Amniotic stem cell (primary cell): ENCODE measurements at regions not wholly inside any gene's neighbourhood (a gene's known extent, or its start where the extent isn't known, plus 50 kb on each side); places are given as distances from the start of the nearest gene placed in this dataset.
"Not testable (repeated sequence)": the region's sequence is repeated elsewhere in the genome, so short reads cannot be mapped to it uniquely, and the experiment has no call there.

Experiments
- DNase-seq: peaks from one replicate; lab custom pipeline; 2025; lab: John Stamatoyannopoulos, UW

DNA sequence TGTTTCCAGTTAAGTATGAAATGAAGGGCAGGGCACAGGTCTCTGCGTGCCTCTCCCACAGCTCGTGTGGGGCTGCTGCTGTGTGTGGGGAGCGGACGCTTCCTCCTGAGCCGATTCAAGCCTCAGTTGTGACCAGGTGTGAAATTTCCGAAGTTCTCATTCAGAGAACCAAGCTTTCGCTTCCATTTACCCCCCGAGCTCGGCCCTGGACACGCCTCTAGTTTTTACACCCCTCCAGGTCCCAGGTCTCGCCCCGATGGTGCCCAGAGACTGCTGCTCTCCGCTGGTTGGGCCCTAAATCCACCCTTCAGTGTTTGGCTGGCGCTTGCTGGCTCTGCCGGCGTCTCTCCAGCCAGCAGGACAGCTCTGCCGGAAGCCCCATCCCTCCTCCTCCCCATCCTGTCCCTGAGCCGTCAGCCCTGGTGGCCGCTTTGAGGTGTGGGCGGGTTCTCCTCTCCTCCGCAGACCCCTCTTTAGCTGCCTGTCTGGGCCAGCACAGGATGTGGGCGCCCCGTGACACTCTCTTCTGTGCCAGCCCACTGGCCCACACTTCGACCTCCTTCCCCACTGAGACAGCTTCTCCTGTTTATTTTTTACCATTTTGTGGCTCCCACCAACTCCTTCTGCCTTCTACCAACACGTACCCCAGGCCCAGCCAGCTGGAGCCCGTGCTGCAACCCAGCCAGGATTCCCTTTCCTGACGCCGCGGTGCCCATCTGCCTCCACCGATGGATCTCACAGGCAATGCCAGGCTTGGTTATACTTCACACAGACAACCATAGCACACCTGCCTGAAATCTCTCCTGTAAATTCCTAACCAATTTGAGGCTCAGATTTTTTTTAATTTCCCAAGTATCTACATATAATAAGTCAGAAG is 142.8 kb downstream of the DLL1 start:
- no peak for DNase-seq

- no peak for DNase-seq
These were observed 143.7 kb downstream of the DLL1 start for GRCh38 chr6:170147056-170147787.

DNA sequence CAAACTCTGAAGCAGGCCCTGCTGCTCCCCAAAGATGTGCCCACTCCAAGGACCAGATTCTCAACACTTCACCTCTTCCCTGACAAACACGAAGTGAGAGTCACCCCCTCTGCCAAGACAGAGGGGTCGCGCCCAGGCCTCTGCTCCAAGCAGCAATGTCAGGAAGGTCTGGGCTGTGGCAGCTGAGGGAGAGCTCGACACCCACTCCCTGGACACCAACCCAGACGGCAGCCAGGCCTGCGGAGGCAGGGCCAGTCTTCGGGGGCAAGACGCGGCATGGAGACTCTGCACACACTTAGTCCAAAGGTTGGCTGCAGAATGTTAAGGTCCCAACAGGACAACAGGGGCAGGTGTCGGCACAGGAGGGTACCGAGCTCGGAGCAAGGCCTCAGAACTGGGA is 144.2 kb downstream of the DLL1 start:
- DNase-seq = no peak

DNA sequence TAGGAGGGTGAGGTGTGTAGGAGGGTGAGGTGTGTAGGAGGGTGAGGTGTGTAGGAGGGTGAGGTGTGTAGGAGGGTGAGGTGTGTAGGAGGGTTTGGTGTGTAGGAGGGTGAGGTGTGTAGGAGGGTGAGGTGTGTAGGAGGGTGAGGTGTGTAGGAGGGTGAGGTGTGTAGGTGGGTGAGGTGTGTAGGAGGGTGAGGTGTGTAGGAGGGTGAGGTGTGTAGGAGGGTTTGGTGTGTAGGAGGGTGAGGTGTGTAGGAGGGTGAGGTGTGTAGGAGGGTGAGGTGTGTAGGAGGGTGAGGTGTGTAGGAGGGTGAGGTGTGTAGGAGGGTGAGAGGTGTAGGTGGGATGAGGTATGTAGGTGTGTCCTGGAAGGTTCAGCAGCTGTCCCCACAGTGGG is 144.7 kb downstream of the DLL1 start:
- DNase-seq = not testable (repeated sequence)

DNA sequence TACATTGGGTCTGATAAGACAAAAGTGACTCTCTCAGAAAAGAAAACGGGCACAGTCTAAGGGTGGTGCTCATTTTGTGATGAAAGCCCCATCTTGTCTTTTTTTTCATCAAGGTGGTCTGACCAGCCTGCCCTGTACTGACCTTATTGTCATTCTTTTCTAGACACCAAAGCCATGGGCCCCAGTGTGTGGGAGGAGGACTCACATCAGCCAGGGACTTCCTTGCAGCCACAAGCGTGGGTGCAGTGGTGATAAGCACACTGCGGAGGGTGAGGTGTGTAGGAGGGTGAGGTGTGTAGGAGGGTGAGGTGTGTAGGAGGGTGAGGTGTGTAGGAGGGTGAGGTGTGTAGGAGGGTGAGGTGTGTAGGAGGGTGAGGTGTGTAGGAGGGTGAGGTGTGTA is 145.2 kb downstream of the DLL1 start:
- DNase-seq = not testable (repeated sequence)

DNA sequence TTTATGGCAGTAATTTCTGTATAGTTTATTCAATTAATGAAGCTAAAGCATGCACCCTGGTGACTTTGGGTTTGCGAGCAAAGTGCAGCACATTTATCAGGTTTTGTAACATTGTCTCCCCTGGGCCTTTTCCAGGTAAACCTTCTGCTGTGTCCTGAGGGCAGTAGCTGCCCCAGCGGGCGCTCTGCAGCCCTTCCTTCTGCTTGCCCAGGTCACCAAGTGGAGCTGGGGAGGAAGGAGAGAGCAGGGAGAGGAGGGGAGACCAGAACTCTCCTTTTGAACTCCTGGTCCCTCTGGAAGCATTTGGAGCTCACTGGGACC is 145.6 kb downstream of the DLL1 start:
- DNase-seq = no peak

GRCh38 chr6:170144571-170145271 is 146.2 kb downstream of the DLL1 start:
- DNase-seq = no peak

DNA sequence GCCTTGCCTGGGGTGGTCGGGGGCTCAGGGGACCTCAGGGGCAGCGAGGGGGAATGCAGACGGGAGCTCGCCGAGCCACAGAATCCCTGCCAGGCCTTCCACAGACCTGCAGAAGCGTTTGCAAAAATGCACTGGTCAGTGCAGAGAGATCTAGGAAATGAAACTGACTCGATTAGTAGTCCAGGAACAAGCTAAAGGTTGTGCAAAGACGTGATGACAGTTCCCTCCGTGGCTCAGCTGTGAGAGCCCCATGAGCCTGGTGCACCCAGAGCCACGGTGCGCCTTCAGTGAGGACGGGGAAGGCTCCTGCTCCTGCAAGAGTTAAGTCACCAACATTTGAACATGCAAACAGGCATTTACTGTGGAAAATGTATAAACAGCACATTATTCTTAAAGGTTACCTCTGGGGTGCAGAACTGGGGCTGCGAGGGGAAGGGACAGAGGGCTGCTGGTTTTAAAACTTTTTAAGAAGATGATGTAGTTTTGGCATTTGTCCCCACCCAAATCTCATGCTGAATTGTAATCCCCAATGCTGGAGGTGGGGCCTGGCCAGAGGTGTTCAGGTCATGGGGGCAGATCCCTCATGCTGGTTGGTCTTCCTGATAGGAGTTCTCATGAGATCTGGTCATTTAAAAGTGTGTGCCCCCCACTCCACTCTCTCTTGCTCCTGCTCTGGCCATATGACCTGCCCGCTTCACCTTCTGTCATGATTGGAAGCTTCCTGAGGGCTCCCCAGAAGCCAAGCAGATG is 147.3 kb downstream of the DLL1 start:
- DNase-seq = no peak

DNA sequence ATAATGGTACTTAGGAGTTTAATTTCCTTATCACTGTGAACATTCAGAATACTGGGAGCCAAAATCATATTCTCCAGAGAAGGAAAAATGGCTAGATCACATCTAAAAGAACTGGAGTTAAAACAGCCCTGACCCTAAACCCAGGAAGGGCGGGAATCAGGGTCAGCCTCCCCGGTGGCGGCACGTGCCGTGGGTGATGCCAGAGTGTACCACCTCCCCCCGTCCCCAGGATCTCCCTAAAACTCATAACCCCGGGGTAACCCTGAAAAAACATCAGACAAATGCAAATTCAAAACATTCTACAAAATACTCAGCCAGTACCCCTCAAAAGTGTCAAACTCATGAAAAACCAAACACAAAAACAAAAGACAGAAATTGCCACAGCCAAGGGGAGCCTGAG is 148.3 kb downstream of the DLL1 start:
- DNase-seq = no peak

- not testable (repeated sequence) for DNase-seq
These were observed 149.8 kb downstream of the DLL1 start for GRCh38 chr6:170141061-170141460.

- no peak for DNase-seq
These were observed 150.7 kb downstream of the DLL1 start for GRCh38 chr6:170140129-170140528.

GRCh38 chr6:170139531-170139930 is 151.3 kb downstream of the DLL1 start:
- no peak for DNase-seq

DNA sequence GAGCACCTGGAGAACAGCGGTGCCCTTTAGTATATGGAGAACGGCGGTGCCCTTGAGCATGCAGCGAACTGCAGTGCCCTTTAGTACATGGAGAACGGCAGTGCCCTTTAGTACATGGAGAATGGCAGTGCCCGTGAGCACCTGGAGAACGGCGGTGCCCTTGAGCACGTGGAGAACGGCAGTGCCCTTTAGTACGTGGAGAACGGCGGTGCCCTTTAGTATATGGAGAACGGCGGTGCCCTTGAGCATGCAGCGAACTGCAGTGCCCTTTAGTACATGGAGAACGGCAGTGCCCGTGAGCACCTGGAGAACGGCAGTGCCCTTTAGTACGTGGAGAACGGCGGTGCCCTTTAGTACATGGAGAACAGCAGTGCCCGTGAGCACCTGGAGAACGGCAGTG is 151.8 kb downstream of the DLL1 start:
- not testable (repeated sequence) for DNase-seq

GRCh38 chr6:170137911-170138910 is 152.7 kb downstream of the DLL1 start:
- DNase-seq = no peak

- no peak for DNase-seq
These were observed 153.5 kb downstream of the DLL1 start for GRCh38 chr6:170137176-170137891.

DNA sequence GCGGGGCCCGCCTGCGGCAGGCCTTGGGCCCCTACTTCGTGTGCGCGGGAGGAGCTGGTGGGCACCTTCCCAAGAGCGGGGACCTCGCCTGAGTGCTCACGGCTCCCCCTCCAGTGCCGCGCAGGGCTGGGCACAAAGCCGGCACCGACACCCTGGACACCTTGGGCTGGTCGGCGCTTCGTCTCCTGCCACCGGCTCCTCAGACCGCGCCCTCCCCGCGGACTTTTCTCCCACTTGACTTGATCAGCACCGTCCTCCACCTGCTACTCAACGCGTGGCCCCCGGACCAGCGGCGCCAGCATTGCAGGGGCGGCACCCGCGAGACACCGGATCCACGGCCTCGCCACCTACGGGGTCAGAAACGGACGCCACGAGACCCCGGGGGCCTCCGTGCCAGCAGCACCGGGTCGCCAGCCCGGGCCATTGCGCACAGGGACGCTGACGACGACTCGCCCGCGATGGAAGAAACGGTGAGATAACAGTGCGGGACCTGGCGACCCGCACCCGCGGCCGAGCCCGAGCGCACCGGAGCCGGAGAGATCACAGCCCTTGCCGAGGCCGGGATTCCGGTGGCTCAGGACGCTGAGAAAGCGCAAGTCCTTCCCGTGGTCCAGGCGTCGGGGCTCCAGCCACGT is 154.2 kb downstream of the DLL1 start:
- DNase-seq = no peak

DNA sequence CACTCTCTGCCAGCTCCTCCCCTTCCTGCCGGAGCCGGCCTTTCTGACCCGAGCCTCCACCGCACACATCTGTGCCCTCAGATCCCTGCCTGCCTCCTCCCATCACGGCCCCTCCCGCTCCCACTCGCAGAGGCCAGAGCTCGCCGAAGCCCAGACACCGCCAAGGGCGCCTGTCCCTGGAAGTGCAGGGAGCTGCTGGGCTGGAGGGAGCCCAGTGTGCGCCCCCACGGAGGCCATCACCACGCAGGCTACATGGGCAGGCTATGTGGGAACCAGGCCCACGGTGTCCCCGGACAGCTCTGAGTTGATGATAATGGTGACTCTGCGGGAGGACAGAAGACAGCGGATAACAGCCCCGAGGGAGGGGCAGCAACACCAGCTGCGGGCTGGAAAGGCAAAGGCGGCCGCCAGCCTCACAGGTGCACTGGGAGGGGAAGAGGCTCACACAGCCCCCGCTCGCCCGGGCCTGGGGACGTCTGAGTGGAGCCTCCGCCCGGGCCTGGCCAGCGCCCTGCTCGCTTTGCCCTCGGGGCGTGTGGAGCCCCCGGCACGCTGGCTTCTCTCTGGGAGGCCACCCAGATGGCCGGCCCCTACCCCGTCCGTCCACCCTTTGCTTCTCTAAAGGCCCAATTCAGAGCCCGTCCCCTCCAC is 154.9 kb downstream of the DLL1 start:
- DNase-seq = no peak

GRCh38 chr6:170135461-170135820 is 155.4 kb downstream of the DLL1 start:
- no peak for DNase-seq
